K562 (cell line): ENCODE measurements at regions not wholly inside any gene's neighbourhood (a gene's known extent, or its start where the extent isn't known, plus 50 kb on each side); places are given as distances from the start of the nearest gene placed in this dataset.
A peak's percentile ranks its signal among the peaks of the same experiment; 100 is the strongest.

Experiments used
- ATAC-seq: fragments of 200-7000 bp; cut with Tn5 transposase; 3 replicates; pipeline ENCODE4 v1.9.1; 2020; ENCODE audit warnings: moderate library complexity
- BruUV-seq: library from RNA; stranded (reverse); fragments of 400-500 nt; replicated peaks from 2 replicates; lab custom pipeline; 2021; lab: Mats Ljungman, UMichigan
- CTCF ChIA-PET: fragments of 300-600 bp; formaldehyde crosslinking; extraction: SDS; loops from one replicate; lab custom pipeline; 2021; ENCODE audit warnings: low intra/inter-chr PET ratio; lab: Yijun Ruan, JAX
- POLR2A ChIA-PET: fragments of 300-600, 350-650 bp; sonication (Branson Sonifier 250); formaldehyde crosslinking; extraction: SDS; loops from one replicate; lab custom pipeline; 2021; ENCODE audit warnings: antibody characterized with exemption, inconsistent platforms; lab: Yijun Ruan, JAX
- DNase-seq, 4 experiments: peaks; one replicate each; pipeline versions ENCODE4 v3.0.0 to v3.0.0-alpha.2; 2011 to 2018; ENCODE audit warnings: low spot score in 3 of 4, mixed read lengths in 3 of 4; ENCODE audit errors: extremely low read depth in 1 of 4
- FAIRE-seq: peaks from 2 replicates; lab custom pipeline; 2011; peaks lifted over from hg19 to GRCh38; lab: Jason Lieb, UNC
- H2AFZ ChIP-seq: 2 replicates; pipeline ENCODE4 v1.6.0; 2011; ENCODE audit warnings: low read depth, low read length, control low read depth, inconsistent platforms
- H3K27ac ChIP-seq: fragments of 200-600 bp; 3 replicates; pipeline ENCODE4 v1.8.0; 2011; ENCODE audit warnings: low read depth, mild to moderate bottlenecking, control low read depth, inconsistent platforms, low read length, moderate library complexity, mixed read lengths; ENCODE audit errors: extremely low read depth
- H3K27me3 ChIP-seq, 2 experiments: fragments of 300-600 bp in 1 of 2; 2 replicates in 1 of 2; 3 replicates in 1 of 2; pipeline versions ENCODE4 v1.6.0 to v1.8.0; 2011; ENCODE audit warnings: inconsistent platforms in 2 of 2, low read length in 2 of 2, mild to moderate bottlenecking in 1 of 2, mixed read lengths in 1 of 2, moderate library complexity in 1 of 2; ENCODE audit not compliant: control insufficient read depth in 2 of 2, insufficient read depth in 2 of 2
- H3K36me3 ChIP-seq: fragments of 300-600 bp; 3 replicates; pipeline ENCODE4 v1.8.0; 2011; ENCODE audit warnings: mild to moderate bottlenecking, low read length, inconsistent platforms; ENCODE audit not compliant: control insufficient read depth, insufficient read depth
- H3K4me1 ChIP-seq, 2 experiments: fragments of 200-600 bp in 1 of 2; replicated peaks in 1 of 2; 2 replicates in 1 of 2; 3 replicates in 1 of 2; pipeline versions ENCODE4 v1.5.1 to v1.8.0; 2011; ENCODE audit warnings: inconsistent platforms in 2 of 2, low read length in 2 of 2, mild to moderate bottlenecking in 1 of 2, mixed read lengths in 1 of 2, moderate library complexity in 1 of 2; ENCODE audit not compliant: control insufficient read depth in 2 of 2, insufficient read depth in 2 of 2
- H3K4me2 ChIP-seq: 2 replicates; pipeline ENCODE4 v1.6.1; 2011; ENCODE audit warnings: low read length, control low read depth, inconsistent platforms, mixed read lengths; ENCODE audit not compliant: insufficient read depth
- H3K4me3 ChIP-seq: fragments of 200-600 bp; sonication (generic), shearing (Covaris generic); 2 replicates; pipeline ENCODE4 v1.5.1; 2016; ENCODE audit warnings: control low read depth, inconsistent platforms
- H3K79me2 ChIP-seq: fragments of 200-600 bp; 3 replicates; pipeline ENCODE4 v1.8.0; 2011; ENCODE audit warnings: low read length, inconsistent platforms; ENCODE audit not compliant: control insufficient read depth, insufficient read depth
- H3K9ac ChIP-seq, 2 experiments: 2 replicates each; pipeline versions ENCODE4 v1.6.0 to v1.6.1; 2011; ENCODE audit warnings: low read depth in 2 of 2, low read length in 2 of 2, control low read depth in 1 of 2, inconsistent platforms in 1 of 2, mild to moderate bottlenecking in 1 of 2, mixed read lengths in 1 of 2; ENCODE audit not compliant: insufficient read depth in 1 of 2
- H3K9me1 ChIP-seq: one replicate; pipeline ENCODE4 v1.6.0; 2011; ENCODE audit warnings: inconsistent platforms, mild to moderate bottlenecking, low read length, moderate library complexity; ENCODE audit not compliant: control insufficient read depth, insufficient read depth
- H3K9me3 ChIP-seq: replicated peaks from 2 replicates; pipeline ENCODE4 v1.5.1; 2011; ENCODE audit warnings: low read depth, low read length, inconsistent platforms; ENCODE audit not compliant: control insufficient read depth, insufficient read depth
- H4K20me1 ChIP-seq: replicated peaks from 2 replicates; pipeline ENCODE4 v1.6.1; 2011; ENCODE audit warnings: low read length, inconsistent platforms, mixed read lengths; ENCODE audit not compliant: control insufficient read depth, insufficient read depth
- DMBX1 ChIP-seq: fragments of 250-450 bp; sonication (Bioruptor Pico); IDR thresholded peaks from 2 replicates; pipeline ENCODE4 v1.8.0; 2022; ENCODE audit warnings: inconsistent platforms, mild to moderate bottlenecking, moderate library complexity, borderline replicate concordance
- HNRNPK ChIP-seq: fragments of 200-400 bp; formaldehyde crosslinking; IDR thresholded peaks from one replicate; pipeline ENCODE4 v1.6.1; 2018; ENCODE audit warnings: mild to moderate bottlenecking, low read depth, low read length; ENCODE audit not compliant: poor library complexity, severe bottlenecking
- PBX2 ChIP-seq, 2 experiments: IDR thresholded peaks in 1 of 2; conservative IDR thresholded peaks in 1 of 2; 2 replicates each; pipeline ENCODE4 v1.6.1; 2016; ENCODE audit warnings: low read depth in 2 of 2, mild to moderate bottlenecking in 1 of 2, missing compliant biosample characterization in 1 of 2, missing genetic modification characterization in 1 of 2, moderate library complexity in 1 of 2
- WGBS: fragments of 100-300 bp; shearing (Covaris generic); methylation state at CpG from one replicate; pipeline ENCODE4 v1.1.6; 2016; ENCODE audit warnings: low coverage, mixed read lengths; ENCODE audit not compliant: insufficient coverage; ENCODE audit errors: missing lambda C conversion rate; 5-methylcytosine and 5-hydroxymethylcytosine counted together
- in situ Hi-C: fragments of 300-500 bp; cut with MboI; formaldehyde crosslinking; loops from 4 replicates; pipeline ENCODE4 v1.15.0; 2018; ENCODE audit warnings: inconsistent platforms, mixed read lengths
- intact Hi-C: fragments of 100-400 bp; cut with micrococcal nuclease; formaldehyde crosslinking; loops from 2 replicates; pipeline ENCODE4 v1.14.2; 2022

GRCh38 chr1:118786454-118787155 lies 201.5 kb downstream of the TBX15 start:
- no peaks in the 10 kb centered on the region for H3K9me3 ChIP-seq
- no peak overlapping the region for H3K4me2 ChIP-seq
- in situ Hi-C loops: no loop called here
- no peak for FAIRE-seq
- POLR2A ChIA-PET: interaction anchor here (0.6 kb wide), 1 partner anchor 1221 kb away, joined by 3 read pairs; no protein-coding TSS in a partner anchor
- no peak overlapping the region for H3K9ac ChIP-seq
- no peak overlapping the region for H2AFZ ChIP-seq
- no peak overlapping the region for H3K4me3 ChIP-seq
- CTCF ChIA-PET: no interaction called here
- TF ChIP-seq HNRNPK: no peak
- no peak for TF ChIP-seq PBX2 (CRISPR knock-in tag; IDR thresholded peaks at IDR 0.05; ENCODE audit: low read depth)
- 0 out of 2 replicates have a peak, but pooled peaks have one; percentile 15 for TF ChIP-seq PBX2 (tag; conservative IDR thresholded peaks at IDR 0.05; ENCODE audit: low read depth)
- no peak for TF ChIP-seq DMBX1
- no peak for DNase-seq
- H4K20me1 ChIP-seq: no peaks in the 10 kb centered on the region
- no peaks in the 10 kb centered on the region for H3K27me3 ChIP-seq
- no peaks in the 10 kb centered on the region for H3K4me1 ChIP-seq
- no peak overlapping the region for H3K27ac ChIP-seq
- BruUV-seq: no TSS peak
- ATAC-seq: no peak
- intact Hi-C loops: no loop called here
- H3K79me2 ChIP-seq: no peaks in the 10 kb centered on the region
- no peaks in the 10 kb centered on the region for H3K9me1 ChIP-seq
- WGBS: 2% methylated on average over 4 of the region's 4 CpGs
- H3K36me3 ChIP-seq: no peaks in the 10 kb centered on the region
